ENCODE measurements at regions not wholly inside any gene's neighbourhood (a gene's known extent, or its start where the extent isn't known, plus 50 kb on each side); places are given as distances from the start of the nearest gene placed in this dataset.

- no peak for DNase-seq
These were observed 68.2 kb upstream of the AFDN start for GRCh38 chr6:167758309-167759023.

DNA sequence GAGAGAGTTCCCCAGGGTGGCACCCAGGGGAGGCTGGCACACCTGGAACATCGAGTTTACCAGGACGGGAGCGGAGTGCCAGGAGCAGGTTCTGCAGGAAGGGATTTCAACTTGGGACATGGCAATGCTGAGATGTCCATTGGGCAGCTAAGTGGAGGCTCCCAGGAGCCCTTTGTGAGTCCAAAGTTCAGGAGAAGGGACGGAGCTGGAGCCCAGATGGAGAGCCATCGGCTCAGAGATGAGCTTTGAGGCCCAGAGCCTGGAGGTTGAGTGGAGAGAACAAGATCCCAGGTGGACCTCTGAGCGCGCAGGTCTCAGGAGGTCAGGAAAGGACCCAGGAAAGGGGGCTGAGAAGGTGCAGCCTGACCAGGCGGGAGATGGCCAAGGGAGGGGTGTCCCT lies 67.5 kb upstream of the AFDN start:
- DNase-seq, result no peak

DNA sequence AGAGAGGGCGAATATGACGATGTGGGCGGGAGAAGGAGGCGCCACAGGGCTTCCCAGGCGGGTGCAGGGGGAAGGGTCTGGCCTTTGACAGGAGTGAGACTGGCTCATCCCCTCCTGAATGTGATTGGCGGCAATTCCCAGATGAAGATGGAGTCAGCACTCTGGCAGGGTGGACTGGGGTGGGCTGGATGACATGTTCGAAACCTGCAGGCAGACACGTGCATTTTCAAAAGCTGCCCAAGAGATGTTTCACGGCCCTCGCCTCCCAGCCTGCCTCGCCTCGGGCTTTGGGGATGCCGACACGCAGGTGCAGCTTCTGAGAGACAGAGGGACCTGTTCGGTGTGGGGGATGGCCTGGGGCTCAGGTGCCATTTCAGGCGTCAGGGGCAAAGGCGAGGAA lies 66.8 kb upstream of the AFDN start:
- no peak for DNase-seq

DNA sequence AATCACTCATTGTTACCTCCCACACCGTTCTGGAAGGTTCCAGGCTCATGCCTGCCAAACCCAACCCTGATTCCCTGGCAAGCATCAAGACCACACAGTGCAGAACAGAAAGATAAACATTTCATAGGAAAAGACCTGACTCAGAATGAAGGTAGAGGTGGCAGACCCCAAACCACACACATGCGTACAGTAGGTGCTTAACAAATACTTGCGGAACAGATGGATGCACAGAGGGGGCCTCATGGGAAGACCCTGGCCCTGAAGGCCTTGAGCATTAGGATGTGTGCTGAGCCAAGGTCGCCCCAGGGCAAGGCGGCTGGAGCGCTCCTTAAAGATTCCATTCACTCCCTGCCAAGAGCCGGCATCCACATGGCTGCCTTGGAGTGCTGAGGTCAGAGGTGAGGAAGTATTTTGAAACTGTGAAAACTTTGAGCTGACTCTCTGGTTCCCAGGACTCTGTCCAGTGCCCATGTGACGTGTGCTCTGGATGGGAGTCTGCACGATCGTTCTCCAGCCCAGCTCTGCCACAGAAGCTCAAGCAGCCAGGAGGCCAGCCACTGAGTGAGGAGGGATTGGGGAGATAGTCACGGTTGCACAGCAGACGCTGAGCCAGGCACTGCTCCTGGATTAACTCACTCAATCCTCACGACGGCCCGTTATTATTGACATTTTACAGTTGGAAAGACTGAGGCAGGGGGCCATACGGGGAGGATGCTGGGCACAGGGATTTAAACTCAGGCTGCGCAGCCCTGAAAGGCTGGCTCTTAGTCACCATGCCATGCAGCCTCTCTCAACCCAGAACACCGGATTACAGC lies 65.5 kb upstream of the AFDN start:
- DNase-seq, result no peak

DNA sequence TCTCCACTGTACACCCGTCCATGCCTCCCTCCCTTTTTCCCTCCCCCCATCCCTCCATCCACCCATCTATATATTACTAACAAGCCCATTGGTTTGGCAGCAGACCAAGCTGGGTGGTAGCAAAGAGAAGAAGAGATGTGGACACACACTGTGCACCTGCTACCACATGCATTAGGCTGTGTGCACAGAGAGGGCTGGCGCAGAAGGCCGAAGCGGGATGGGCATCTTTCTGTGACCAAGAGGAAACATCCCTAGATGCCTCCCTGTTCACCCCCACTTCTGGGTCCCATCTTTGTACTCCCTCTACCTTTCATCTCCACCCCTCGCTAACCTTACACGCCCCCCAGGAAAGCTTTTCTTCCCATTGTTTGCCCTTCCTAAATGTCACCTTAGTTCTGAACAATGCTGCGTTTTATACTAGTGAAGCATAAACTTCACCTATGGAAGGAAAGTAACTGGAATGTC lies 64.9 kb upstream of the AFDN start:
- DNase-seq, result no peak

- no peak for DNase-seq
These were observed 64.3 kb upstream of the AFDN start for GRCh38 chr6:167762259-167762962.

DNA sequence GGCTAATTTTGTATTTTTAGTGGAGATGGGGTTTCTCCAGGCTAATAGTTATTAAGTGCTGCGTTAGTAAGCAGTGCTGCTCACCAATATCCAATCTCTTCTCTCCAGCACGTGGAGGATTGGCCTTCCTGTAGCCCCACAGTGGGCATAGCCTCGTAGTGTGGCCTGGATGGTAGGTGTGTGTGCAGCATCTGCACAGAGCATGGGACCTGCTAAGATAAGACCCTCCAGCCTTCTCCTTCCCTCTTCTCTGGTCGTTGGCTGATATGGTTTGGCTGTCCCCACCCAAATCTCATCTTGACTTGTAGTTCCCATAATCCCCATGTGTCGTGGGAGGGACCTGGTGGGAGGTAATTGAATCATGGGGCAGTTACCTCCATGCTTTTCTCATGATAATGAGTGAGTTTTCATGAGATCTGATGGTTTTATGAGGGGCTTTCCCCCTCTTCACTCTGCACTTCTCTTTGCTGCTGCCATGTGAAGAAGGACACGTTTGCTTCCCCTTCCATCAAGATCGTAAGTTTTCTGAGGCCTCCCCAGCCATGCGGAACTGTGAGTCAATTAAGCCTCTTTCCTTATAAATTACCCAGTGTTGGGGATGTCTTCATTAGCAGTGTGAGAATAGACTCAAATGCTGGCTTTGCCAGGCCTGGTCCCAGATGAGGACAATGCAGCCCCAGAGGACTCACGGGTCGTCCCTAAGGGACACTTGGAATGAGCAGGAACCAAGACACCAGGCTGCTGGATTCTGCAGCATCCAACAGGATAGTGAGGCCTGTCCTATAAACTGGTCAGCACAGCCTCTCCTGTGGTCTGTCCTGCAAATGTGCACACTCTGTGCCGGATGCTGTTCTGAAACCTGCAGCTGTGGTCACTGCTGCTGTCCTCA lies 63.4 kb upstream of the AFDN start:
- no peak for DNase-seq

DNA sequence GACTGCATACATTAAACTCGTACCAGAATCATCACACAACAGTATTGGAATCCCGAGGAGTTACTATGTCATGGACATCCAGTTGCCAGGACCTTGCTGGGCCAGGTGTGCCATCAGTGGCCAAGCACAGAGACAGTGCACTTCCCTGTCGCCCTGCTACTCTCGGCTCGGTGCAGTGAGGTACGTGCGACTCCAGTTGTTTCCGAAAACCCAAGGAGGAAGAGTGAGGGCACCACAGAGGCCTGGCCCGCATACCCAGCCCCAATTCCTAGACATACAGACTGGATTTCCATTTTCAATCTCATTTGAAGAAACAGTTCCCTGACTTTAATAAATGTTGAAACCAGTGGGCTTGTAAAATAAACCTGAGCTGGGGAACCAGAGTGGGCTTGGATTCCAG lies 62.5 kb upstream of the AFDN start:
- no peak for DNase-seq

GRCh38 chr6:167764713-167765479 lies 61.8 kb upstream of the AFDN start:
- no peak for DNase-seq

- no peak for DNase-seq
These were observed 59.6 kb upstream of the AFDN start for GRCh38 chr6:167766986-167767714.

DNA sequence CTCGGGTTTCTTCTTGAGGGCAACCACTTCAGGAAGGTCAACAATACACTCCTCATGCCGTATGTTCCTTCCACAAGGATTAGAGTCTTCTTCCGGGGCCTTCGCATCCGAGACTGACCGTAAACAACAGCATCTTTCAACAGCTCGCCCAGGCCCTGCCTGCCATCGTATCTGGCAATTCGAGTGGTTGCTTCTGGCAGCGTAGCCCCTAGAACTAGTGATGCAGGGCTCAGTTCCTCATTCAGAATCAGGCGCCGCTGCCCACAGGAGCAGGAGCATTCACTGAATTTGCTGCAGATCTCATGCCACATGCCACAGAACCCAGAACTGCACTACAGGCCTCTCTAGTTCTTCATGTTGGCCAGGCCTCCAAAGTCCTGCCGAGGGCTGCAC lies 59.0 kb upstream of the AFDN start:
- no peak for DNase-seq

DNA sequence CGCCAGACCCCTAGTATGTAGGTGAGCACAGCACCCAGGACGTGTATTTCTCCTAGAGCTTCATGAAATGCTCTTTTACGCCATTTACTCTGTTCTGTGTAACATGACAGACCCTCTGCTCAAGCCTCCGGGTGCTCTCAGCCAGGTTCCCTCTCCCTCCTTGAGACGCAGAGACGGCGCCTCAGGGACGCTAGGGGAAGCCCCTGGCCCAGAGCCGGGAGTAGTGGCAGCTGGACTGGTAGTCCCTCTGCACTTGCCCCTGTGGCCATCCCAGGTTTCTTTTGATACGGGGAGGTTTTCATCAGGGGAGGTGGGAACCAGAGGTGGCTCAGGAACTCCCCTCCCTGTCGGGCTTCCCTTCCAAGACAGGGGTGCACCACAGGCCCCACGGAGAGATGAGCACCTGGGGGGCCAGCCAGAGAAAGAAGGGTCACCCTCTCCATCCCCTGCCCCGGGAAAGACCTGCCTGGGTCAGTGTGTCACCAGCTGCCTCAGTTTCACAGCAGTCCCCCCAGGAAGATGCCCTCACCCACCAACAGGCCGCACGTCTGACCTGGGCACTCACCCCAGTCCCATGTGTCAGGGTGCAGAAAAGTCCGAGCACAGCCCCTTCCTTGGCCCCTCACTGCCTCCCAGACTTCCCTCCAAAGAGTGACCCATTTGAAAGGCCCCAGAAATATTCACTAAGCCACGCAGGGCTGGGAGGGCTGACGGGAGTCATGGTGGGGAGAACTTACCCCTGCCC lies 58.1 kb upstream of the AFDN start:
- DNase-seq, result no peak

DNA sequence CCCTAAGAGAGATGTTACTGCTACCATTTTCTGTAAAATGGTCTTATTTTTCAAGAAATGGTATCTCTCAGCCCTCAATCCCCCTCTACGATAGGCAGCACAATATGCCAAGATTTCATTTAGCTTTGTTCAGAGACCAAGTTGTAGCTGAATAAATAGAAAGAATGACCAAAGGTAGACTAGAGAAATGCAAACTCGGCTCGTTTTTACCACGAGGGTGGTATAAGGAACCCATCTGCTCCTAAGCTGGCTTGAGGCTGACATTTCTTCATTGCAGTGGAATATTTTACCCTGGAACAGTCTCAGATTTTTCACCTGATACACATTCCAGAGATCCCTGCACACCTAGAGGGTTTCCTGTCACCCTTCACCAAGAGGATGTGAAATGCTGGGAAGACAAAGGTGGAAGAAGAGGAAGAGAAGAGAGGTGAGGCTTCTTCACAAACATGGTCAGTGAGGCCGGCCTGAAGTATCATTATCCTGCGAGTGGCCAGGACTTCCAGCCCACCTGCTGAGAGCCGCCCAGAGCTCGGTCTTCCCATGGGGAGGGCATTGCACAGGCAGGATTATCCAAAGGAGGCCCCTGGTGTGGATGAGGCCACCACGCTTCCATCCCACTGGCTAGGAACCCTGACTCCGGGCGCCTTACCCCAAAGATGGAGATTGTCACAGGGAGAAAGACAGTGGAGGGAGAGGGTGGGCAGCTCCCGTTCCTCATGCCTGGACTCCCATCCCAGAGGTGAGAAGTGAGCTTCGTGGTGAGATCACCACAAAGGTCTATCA lies 57.1 kb upstream of the AFDN start:
- no peak for DNase-seq

DNA sequence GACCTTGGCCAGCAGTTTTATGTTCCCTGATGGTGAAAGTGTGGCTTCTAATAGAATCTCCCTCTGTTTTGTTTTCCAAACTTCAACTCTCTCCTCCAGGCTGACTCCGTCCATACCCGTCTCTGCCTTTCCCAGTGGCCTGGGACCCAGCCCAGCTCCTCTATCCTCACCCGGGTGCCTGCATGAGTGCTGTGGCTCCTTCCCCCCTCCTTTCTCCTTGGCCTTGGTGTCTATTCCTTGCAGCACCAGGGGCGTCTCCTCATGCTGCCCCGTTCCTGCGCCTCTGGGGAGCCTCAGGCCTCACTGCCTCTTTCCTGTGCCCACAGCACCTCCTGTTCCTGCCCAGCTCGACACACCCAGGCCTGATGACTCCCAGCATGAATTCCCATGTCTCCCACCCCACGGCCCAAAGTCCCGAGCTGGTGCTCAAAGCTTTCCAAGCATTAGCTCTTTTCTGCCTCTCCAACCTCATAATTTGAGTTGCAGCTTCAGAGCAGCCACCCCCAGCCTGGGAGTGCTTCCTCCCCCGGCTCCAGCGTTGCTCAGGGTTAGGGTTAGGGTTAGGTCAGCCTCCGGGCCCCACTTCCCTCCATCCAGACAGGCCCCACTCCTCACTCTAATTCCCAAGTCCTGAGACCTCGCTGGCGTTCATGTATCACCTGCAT lies 56.3 kb upstream of the AFDN start:
- no peak for DNase-seq

- DNase-seq, result no peak
These were observed 51.8 kb upstream of the AFDN start for GRCh38 chr6:167774881-167775280.

GRCh38 chr6:167776906-167777627 lies 49.6 kb upstream of the AFDN start:
- DNase-seq, result no peak

All from T-helper 9 cell (primary cell).